ENCODE measurements at regions not wholly inside any gene's neighbourhood (a gene's known extent, or its start where the extent isn't known, plus 50 kb on each side); places are given as distances from the start of the nearest gene placed in this dataset.

DNA sequence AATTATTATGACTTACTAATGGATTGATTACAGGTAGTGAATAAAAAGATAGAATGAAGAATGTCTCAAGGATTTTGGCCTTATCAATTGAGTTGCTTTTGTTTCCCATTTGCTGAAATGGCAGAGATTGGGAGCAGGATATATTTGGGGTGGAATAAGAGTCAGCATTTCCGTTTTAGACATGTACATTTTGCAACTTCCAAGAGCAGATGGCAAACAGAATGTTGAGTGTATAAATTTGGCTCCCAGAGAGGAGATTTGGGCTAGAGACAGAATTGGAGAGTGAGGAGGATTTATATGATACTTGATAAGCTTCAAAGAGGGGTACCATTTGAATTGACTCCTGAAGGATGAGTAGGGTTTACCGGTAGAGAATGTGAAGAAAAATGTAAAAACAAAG lies 437.9 kb upstream of the PAPPA start:
- TF ChIP-seq CTCF (IDR thresholded peaks at IDR 0.05) = no peak
- no peak for TF ChIP-seq POLR2AphosphoS5 (IDR thresholded peaks at IDR 0.05)
- no peak for TF ChIP-seq EP300 (IDR thresholded peaks at IDR 0.05)
- TF ChIP-seq POLR2A (IDR thresholded peaks at IDR 0.05) = no peak

All from upper lobe of left lung (tissue), 4 donors.